Stimulated activated CD8-positive, alpha-beta memory T cell treated with anti-CD3 and anti-CD28 coated beads, Interleukin-4, amount 100 ng/mL, for 4 hours (primary cell): ENCODE measurements at regions not wholly inside any gene's neighbourhood (a gene's known extent, or its start where the extent isn't known, plus 50 kb on each side); places are given as distances from the start of the nearest gene placed in this dataset.
"Not testable (repeated sequence)": the region's sequence is repeated elsewhere in the genome, so short reads cannot be mapped to it uniquely, and the experiment has no call there.

ENCODE experiments used
- DNase-seq, 2 donors: peaks; one replicate each; pipeline ENCODE4 v3.0.0-alpha.2; 2020; ENCODE audit warnings: low read depth in 2 of 2, low spot score in 1 of 2

GRCh38 chr1:193412748-193413147, 226.3 kb upstream of the B3GALT2 start:
- no peak for DNase-seq

- no peak for DNase-seq
Measured at GRCh38 chr1:193411714-193412113, 225.3 kb upstream of the B3GALT2 start.

- DNase-seq: no peak
Measured at GRCh38 chr1:193411215-193411614, 224.8 kb upstream of the B3GALT2 start.

GRCh38 chr1:193408782-193409293, 222.4 kb upstream of the B3GALT2 start:
- no peak for DNase-seq

- DNase-seq: no peak
Measured at GRCh38 chr1:193406901-193407300, 220.5 kb upstream of the B3GALT2 start.

GRCh38 chr1:193404236-193404635, 217.8 kb upstream of the B3GALT2 start:
- DNase-seq: no peak

- DNase-seq: no peak
Measured at GRCh38 chr1:193402977-193403376, 216.6 kb upstream of the B3GALT2 start.

GRCh38 chr1:193402037-193402436, 215.6 kb upstream of the B3GALT2 start:
- DNase-seq: no peak

GRCh38 chr1:193394336-193394735, 207.9 kb upstream of the B3GALT2 start:
- no peak for DNase-seq

GRCh38 chr1:193392686-193393085, 206.3 kb upstream of the B3GALT2 start:
- no peak for DNase-seq

- DNase-seq: no peak
Measured at GRCh38 chr1:193388683-193389082, 202.3 kb upstream of the B3GALT2 start.

- DNase-seq: no peak
Measured at GRCh38 chr1:193388165-193388564, 201.8 kb upstream of the B3GALT2 start.

- no peak for DNase-seq
Measured at GRCh38 chr1:193387406-193387805, 201.0 kb upstream of the B3GALT2 start.

- not testable (repeated sequence) for DNase-seq
Measured at GRCh38 chr1:193378451-193378850, 192.0 kb upstream of the B3GALT2 start.

- no peak for DNase-seq
Measured at GRCh38 chr1:193377472-193377871, 191.1 kb upstream of the B3GALT2 start.

GRCh38 chr1:193372553-193372952, 186.1 kb upstream of the B3GALT2 start:
- DNase-seq: no peak

- no peak for DNase-seq
Measured at GRCh38 chr1:193368302-193368701, 181.9 kb upstream of the B3GALT2 start.

GRCh38 chr1:193367863-193368262, 181.4 kb upstream of the B3GALT2 start:
- DNase-seq: no peak

- no peak for DNase-seq
Measured at GRCh38 chr1:193366764-193367507, 180.5 kb upstream of the B3GALT2 start.

GRCh38 chr1:193365966-193366365, 179.6 kb upstream of the B3GALT2 start:
- DNase-seq: no peak

GRCh38 chr1:193359631-193360030, 173.2 kb upstream of the B3GALT2 start:
- no peak for DNase-seq

- no peak for DNase-seq
Measured at GRCh38 chr1:193358419-193358818, 172.0 kb upstream of the B3GALT2 start.

- DNase-seq: no peak
Measured at GRCh38 chr1:193356249-193356648, 169.8 kb upstream of the B3GALT2 start.
